ENCODE measurements at regions not wholly inside any gene's neighbourhood (a gene's known extent, or its start where the extent isn't known, plus 50 kb on each side); places are given as distances from the start of the nearest gene placed in this dataset.
"Not testable (repeated sequence)": the region's sequence is repeated elsewhere in the genome, so short reads cannot be mapped to it uniquely, and the experiment has no call there.

DNA sequence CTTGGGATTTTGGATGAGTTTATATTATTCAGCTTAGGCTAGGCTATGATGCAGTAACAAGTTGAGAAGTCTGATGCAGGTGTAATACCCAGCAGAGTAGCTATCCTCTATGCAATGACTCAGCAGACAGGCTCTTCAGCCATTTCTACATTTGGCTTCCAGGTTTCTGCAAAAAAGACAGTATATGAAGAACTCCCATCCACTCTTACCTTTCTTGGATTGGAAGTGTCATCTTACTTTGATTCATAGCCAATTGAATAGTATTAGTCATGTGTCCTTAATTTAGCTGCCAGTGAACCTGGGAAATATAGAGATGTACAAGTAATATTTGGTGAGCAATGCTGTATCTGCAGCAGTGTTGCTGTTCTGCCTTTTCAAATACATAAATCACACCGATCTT is 127.8 kb upstream of the NPSR1 start:
- ChIA-PET POLR2A (no interaction called here), CTCF (no interaction called here)
- peaks cover 18% of the 10 kb centered on the region for H3K9me3 Mint-ChIP-seq (ENCODE audit: insufficient read depth)
- H3K27ac Mint-ChIP-seq, result no peak overlapping the region
- H3K36me3 Mint-ChIP-seq (ENCODE audit: low read depth), result no peaks in the 10 kb centered on the region
- no peaks in the 10 kb centered on the region for H3K4me1 Mint-ChIP-seq (ENCODE audit: low read depth)
- H3K4me3 Mint-ChIP-seq, result no peak overlapping the region
- no peaks in the 10 kb centered on the region for H3K27me3 Mint-ChIP-seq (ENCODE audit: low read depth)
- no peak for DNase-seq
- no peak for ATAC-seq

GRCh38 chr7:34539003-34539402 is 119.0 kb upstream of the NPSR1 start:
- no peak for ATAC-seq
- H3K4me1 Mint-ChIP-seq (ENCODE audit: low read depth), result no peaks in the 10 kb centered on the region
- H3K27me3 Mint-ChIP-seq (ENCODE audit: low read depth), result no peaks in the 10 kb centered on the region
- H3K4me3 Mint-ChIP-seq, result no peak overlapping the region
- ChIA-PET CTCF (no interaction called here), POLR2A (no interaction called here)
- no peak for DNase-seq
- peaks cover 13% of the 10 kb centered on the region for H3K9me3 Mint-ChIP-seq (ENCODE audit: insufficient read depth)
- no peak overlapping the region for H3K27ac Mint-ChIP-seq
- H3K36me3 Mint-ChIP-seq (ENCODE audit: low read depth), result no peaks in the 10 kb centered on the region

- no peaks in the 10 kb centered on the region for H3K36me3 Mint-ChIP-seq (ENCODE audit: low read depth)
- POLR2A ChIA-PET, result no interaction called here
- DNase-seq, result no peak
- no peaks in the 10 kb centered on the region for H3K27me3 Mint-ChIP-seq (ENCODE audit: low read depth)
- no peak overlapping the region for H3K4me3 Mint-ChIP-seq
- H3K27ac Mint-ChIP-seq, result no peak overlapping the region
- CTCF ChIA-PET, result no interaction called here
- no peak for ATAC-seq
- H3K9me3 Mint-ChIP-seq (ENCODE audit: insufficient read depth), result peaks cover 15% of the 10 kb centered on the region
- H3K4me1 Mint-ChIP-seq (ENCODE audit: low read depth), result no peaks in the 10 kb centered on the region
These were observed 113.4 kb upstream of the NPSR1 start for GRCh38 chr7:34544621-34545020.

- Mint-ChIP-seq H3K36me3 (ENCODE audit: low read depth) (no peaks in the 10 kb centered on the region), H3K27ac (no peak overlapping the region), H3K9me3 (ENCODE audit: insufficient read depth) (peaks cover 21% of the 10 kb centered on the region), H3K27me3 (ENCODE audit: low read depth) (no peaks in the 10 kb centered on the region), H3K4me3 (no peak overlapping the region), H3K4me1 (ENCODE audit: low read depth) (no peaks in the 10 kb centered on the region)
- CTCF ChIA-PET, result no interaction called here
- ATAC-seq, result no peak
- POLR2A ChIA-PET, result no interaction called here
- DNase-seq, result no peak
These were observed 107.0 kb upstream of the NPSR1 start for GRCh38 chr7:34550996-34551395.

GRCh38 chr7:34552502-34552901 is 105.5 kb upstream of the NPSR1 start:
- no peak for DNase-seq
- no peak overlapping the region for H3K4me3 Mint-ChIP-seq
- no peak for ATAC-seq
- H3K4me1 Mint-ChIP-seq (ENCODE audit: low read depth), result no peaks in the 10 kb centered on the region
- ChIA-PET CTCF (no interaction called here), POLR2A (no interaction called here)
- H3K27me3 Mint-ChIP-seq (ENCODE audit: low read depth), result no peaks in the 10 kb centered on the region
- no peaks in the 10 kb centered on the region for H3K36me3 Mint-ChIP-seq (ENCODE audit: low read depth)
- peaks cover 16% of the 10 kb centered on the region for H3K9me3 Mint-ChIP-seq (ENCODE audit: insufficient read depth)
- H3K27ac Mint-ChIP-seq, result no peak overlapping the region

GRCh38 chr7:34558022-34558421 is 100.0 kb upstream of the NPSR1 start:
- H3K36me3 Mint-ChIP-seq (ENCODE audit: low read depth), result no peaks in the 10 kb centered on the region
- POLR2A ChIA-PET, result no interaction called here

DNA sequence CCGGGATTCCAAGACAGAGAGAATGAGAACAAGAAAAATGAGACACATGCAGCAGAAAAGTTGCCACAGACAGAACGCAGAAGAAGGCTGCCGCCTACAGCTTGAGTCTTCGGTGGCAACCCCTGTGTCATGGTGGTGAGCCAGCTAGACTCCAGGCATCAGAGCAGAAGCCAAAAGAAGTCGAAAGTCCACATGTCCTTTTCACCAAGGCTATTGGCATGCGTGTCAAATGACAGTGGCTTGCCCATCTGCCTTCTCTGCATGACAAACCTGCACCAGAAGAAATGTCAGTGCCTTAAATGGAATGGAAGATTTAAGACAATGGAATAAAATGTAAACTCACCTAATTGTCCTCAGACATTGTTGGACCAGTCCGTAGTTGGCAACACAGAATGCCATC is 93.9 kb upstream of the NPSR1 start:
- H3K27ac Mint-ChIP-seq, result no peak overlapping the region
- POLR2A ChIA-PET, result no interaction called here
- no peaks in the 10 kb centered on the region for H3K4me1 Mint-ChIP-seq (ENCODE audit: low read depth)
- CTCF ChIA-PET, result no interaction called here
- no peak overlapping the region for H3K4me3 Mint-ChIP-seq
- no peak for ATAC-seq
- DNase-seq, result no peak
- no peaks in the 10 kb centered on the region for H3K36me3 Mint-ChIP-seq (ENCODE audit: low read depth)
- no peaks in the 10 kb centered on the region for H3K9me3 Mint-ChIP-seq (ENCODE audit: insufficient read depth)
- no peaks in the 10 kb centered on the region for H3K27me3 Mint-ChIP-seq (ENCODE audit: low read depth)

More at GRCh38 chr7:34558022-34558421, 100.0 kb upstream of the NPSR1 start:
- DNase-seq (no peak), ATAC-seq (no peak)
- Mint-ChIP-seq H3K9me3 (ENCODE audit: insufficient read depth) (peaks cover 12% of the 10 kb centered on the region), H3K4me3 (no peak overlapping the region), H3K27ac (no peak overlapping the region), H3K27me3 (ENCODE audit: low read depth) (no peaks in the 10 kb centered on the region), H3K4me1 (ENCODE audit: low read depth) (no peaks in the 10 kb centered on the region)
- CTCF ChIA-PET, result no interaction called here

GRCh38 chr7:34567906-34568305 is 90.1 kb upstream of the NPSR1 start:
- Mint-ChIP-seq H3K4me1 (ENCODE audit: low read depth) (no peaks in the 10 kb centered on the region), H3K36me3 (ENCODE audit: low read depth) (no peaks in the 10 kb centered on the region), H3K9me3 (ENCODE audit: insufficient read depth) (peaks cover 7% of the 10 kb centered on the region), H3K4me3 (no peak overlapping the region), H3K27me3 (ENCODE audit: low read depth) (no peaks in the 10 kb centered on the region), H3K27ac (no peak overlapping the region)
- ChIA-PET POLR2A (no interaction called here), CTCF (no interaction called here)
- ATAC-seq (no peak), DNase-seq (no peak)

GRCh38 chr7:34569975-34570699 is 87.9 kb upstream of the NPSR1 start:
- H3K27ac Mint-ChIP-seq, result no peak overlapping the region
- H3K27me3 Mint-ChIP-seq (ENCODE audit: low read depth), result no peaks in the 10 kb centered on the region
- CTCF ChIA-PET, result no interaction called here
- POLR2A ChIA-PET, result no interaction called here
- H3K4me1 Mint-ChIP-seq (ENCODE audit: low read depth), result no peaks in the 10 kb centered on the region
- H3K9me3 Mint-ChIP-seq (ENCODE audit: insufficient read depth), result peaks cover 7% of the 10 kb centered on the region
- ATAC-seq (no peak), DNase-seq (no peak)
- no peaks in the 10 kb centered on the region for H3K36me3 Mint-ChIP-seq (ENCODE audit: low read depth)
- H3K4me3 Mint-ChIP-seq, result no peak overlapping the region

- H3K36me3 Mint-ChIP-seq (ENCODE audit: low read depth), result no peaks in the 10 kb centered on the region
- DNase-seq, result no peak
- CTCF ChIA-PET, result no interaction called here
These were observed 83.0 kb upstream of the NPSR1 start for GRCh38 chr7:34575006-34575405.

GRCh38 chr7:34577934-34578333 is 80.1 kb upstream of the NPSR1 start:
- DNase-seq; POLR2A ChIA-PET; ATAC-seq; H3K9me3 Mint-ChIP-seq (ENCODE audit: insufficient read depth); H3K4me3 Mint-ChIP-seq; H3K27me3 Mint-ChIP-seq (ENCODE audit: low read depth); H3K27ac Mint-ChIP-seq; H3K4me1 Mint-ChIP-seq (ENCODE audit: low read depth); CTCF ChIA-PET; H3K36me3 Mint-ChIP-seq (ENCODE audit: low read depth): not testable (repeated sequence)

More at GRCh38 chr7:34575006-34575405, 83.0 kb upstream of the NPSR1 start:
- Mint-ChIP-seq H3K9me3 (ENCODE audit: insufficient read depth) (peaks cover 7% of the 10 kb centered on the region), H3K27me3 (ENCODE audit: low read depth) (no peaks in the 10 kb centered on the region), H3K27ac (no peak overlapping the region), H3K4me1 (ENCODE audit: low read depth) (no peaks in the 10 kb centered on the region), H3K4me3 (no peak overlapping the region)
- no peak for ATAC-seq
- POLR2A ChIA-PET, result no interaction called here

DNA sequence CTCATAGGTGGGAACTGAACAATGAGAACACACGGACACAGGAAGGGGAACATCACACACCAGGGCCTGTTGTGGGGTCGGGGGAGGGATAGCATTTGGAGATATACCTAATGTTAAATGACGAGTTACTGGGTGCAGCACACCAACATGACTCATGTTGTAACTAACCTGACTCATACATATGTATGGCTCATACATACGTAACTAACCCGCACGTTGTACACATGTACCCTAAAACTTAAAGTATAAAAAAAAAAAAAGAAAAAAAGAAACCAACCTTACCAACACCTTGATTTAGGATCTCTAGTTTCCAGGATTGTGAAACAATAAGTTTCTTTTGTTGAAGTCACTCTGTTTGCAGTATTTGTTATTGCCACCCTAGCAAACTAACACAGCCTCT is 76.3 kb upstream of the NPSR1 start:
- H3K4me1 Mint-ChIP-seq (ENCODE audit: low read depth); H3K4me3 Mint-ChIP-seq; ATAC-seq; H3K9me3 Mint-ChIP-seq (ENCODE audit: insufficient read depth); DNase-seq; H3K27ac Mint-ChIP-seq; CTCF ChIA-PET; H3K27me3 Mint-ChIP-seq (ENCODE audit: low read depth); H3K36me3 Mint-ChIP-seq (ENCODE audit: low read depth); POLR2A ChIA-PET: not testable (repeated sequence)

- ChIA-PET CTCF (no interaction called here), POLR2A (no interaction called here)
- no peaks in the 10 kb centered on the region for H3K4me1 Mint-ChIP-seq (ENCODE audit: low read depth)
- H3K4me3 Mint-ChIP-seq, result no peak overlapping the region
- no peak overlapping the region for H3K27ac Mint-ChIP-seq
- H3K36me3 Mint-ChIP-seq (ENCODE audit: low read depth), result no peaks in the 10 kb centered on the region
- ATAC-seq (no peak), DNase-seq (no peak)
- no peaks in the 10 kb centered on the region for H3K27me3 Mint-ChIP-seq (ENCODE audit: low read depth)
- no peaks in the 10 kb centered on the region for H3K9me3 Mint-ChIP-seq (ENCODE audit: insufficient read depth)
These were observed 73.5 kb upstream of the NPSR1 start for GRCh38 chr7:34584526-34584925.
